Mesendoderm (in vitro differentiated cells): ENCODE measurements at regions not wholly inside any gene's neighbourhood (a gene's known extent, or its start where the extent isn't known, plus 50 kb on each side); places are given as distances from the start of the nearest gene placed in this dataset.

Experiments
- DNase-seq: peaks from one replicate; pipeline ENCODE4 v3.0.0; 2013
- H2AK5ac ChIP-seq: 2 replicates; pipeline ENCODE4 v1.6.1; 2013; ENCODE audit warnings: low read length, inconsistent platforms
- H2BK120ac ChIP-seq: 2 replicates; pipeline ENCODE4 v1.6.1; 2013; ENCODE audit warnings: low read depth, mild to moderate bottlenecking, low read length, moderate library complexity, mixed read lengths
- H2BK15ac ChIP-seq: replicated peaks from 2 replicates; pipeline ENCODE4 v1.6.1; 2013; ENCODE audit warnings: low read depth, mild to moderate bottlenecking, moderate library complexity
- H2BK5ac ChIP-seq: 2 replicates; pipeline ENCODE4 v1.6.1; 2013; ENCODE audit warnings: low read length, inconsistent platforms
- H3K18ac ChIP-seq: 2 replicates; pipeline ENCODE4 v1.6.1; 2013; ENCODE audit warnings: mild to moderate bottlenecking, low read length, mixed read lengths
- H3K23ac ChIP-seq: one replicate; pipeline ENCODE4 v1.6.1; 2013; ENCODE audit warnings: low read length
- H3K27ac ChIP-seq: 2 replicates; pipeline ENCODE4 v1.5.1; 2013; ENCODE audit warnings: low read depth, mild to moderate bottlenecking, inconsistent platforms, low read length, moderate library complexity
- H3K27me3 ChIP-seq: 2 replicates; pipeline ENCODE4 v1.6.1; 2013; ENCODE audit warnings: low read length, control low read depth, mild to moderate bottlenecking, inconsistent platforms; ENCODE audit not compliant: insufficient read depth, poor library complexity
- H3K36me3 ChIP-seq: 2 replicates; pipeline ENCODE4 v1.6.1; 2013; ENCODE audit warnings: low read length, inconsistent platforms; ENCODE audit not compliant: control insufficient read depth, insufficient read depth
- H3K4ac ChIP-seq: one replicate; pipeline ENCODE4 v1.6.1; 2013; ENCODE audit warnings: low read depth, mild to moderate bottlenecking, low read length, moderate library complexity
- H3K4me1 ChIP-seq: 2 replicates; pipeline ENCODE4 v1.6.1; 2013; ENCODE audit warnings: low read depth, low read length, inconsistent platforms; ENCODE audit not compliant: control insufficient read depth
- H3K4me2 ChIP-seq: 2 replicates; pipeline ENCODE4 v1.6.1; 2013; ENCODE audit warnings: low read length
- H3K4me3 ChIP-seq: 2 replicates; pipeline ENCODE4 v1.5.1; 2013; ENCODE audit warnings: mild to moderate bottlenecking, low read length
- H3K56ac ChIP-seq: one replicate; pipeline ENCODE4 v1.6.1; 2013; ENCODE audit warnings: low read length
- H3K79me1 ChIP-seq: 2 replicates; pipeline ENCODE4 v1.6.1; 2013; ENCODE audit warnings: low read length, inconsistent platforms
- H3K79me2 ChIP-seq: 2 replicates; pipeline ENCODE4 v1.6.1; 2013; ENCODE audit warnings: mild to moderate bottlenecking, low read length; ENCODE audit not compliant: control insufficient read depth, insufficient read depth
- H3K9ac ChIP-seq: 2 replicates; pipeline ENCODE4 v1.6.1; 2013; ENCODE audit warnings: low read length, inconsistent platforms
- H4K5ac ChIP-seq: one replicate; pipeline ENCODE4 v1.6.1; 2013; ENCODE audit warnings: low read length
- H4K8ac ChIP-seq: one replicate; pipeline ENCODE4 v1.6.1; 2013; ENCODE audit warnings: low read depth, mild to moderate bottlenecking, control low read depth, low read length, moderate library complexity
- WGBS: extraction: QIAGEN DNeasy Blood & Tissue Kit; methylation state at CpG from one replicate; pipeline ENCODE4 v1.1.7; 2013; ENCODE audit warnings: low lambda C conversion rate, missing lambda C conversion rate; ENCODE audit not compliant: insufficient coverage; ENCODE audit errors: extremely low coverage; 5-methylcytosine and 5-hydroxymethylcytosine counted together

GRCh38 chr7:61111-61510 lies 131.3 kb upstream of the FAM20C start:
- Histone ChIP-seq H3K79me1 (no peaks in the 10 kb centered on the region), H3K18ac (no peak overlapping the region), H3K9ac (no peak overlapping the region), H3K23ac (no peak overlapping the region), H4K5ac (no peak overlapping the region), H3K27me3 (no peaks in the 10 kb centered on the region), H2BK5ac (no peak overlapping the region), H3K27ac (no peak overlapping the region), H2BK15ac (no peak overlapping the region), H3K56ac (no peak overlapping the region), H3K79me2 (no peaks in the 10 kb centered on the region), H3K4me2 (no peak overlapping the region), H3K4me1 (no peaks in the 10 kb centered on the region), H2BK120ac (no peak overlapping the region), H3K36me3 (no peaks in the 10 kb centered on the region), H4K8ac (no peak overlapping the region), H3K4me3 (no peak overlapping the region), H2AK5ac (no peak overlapping the region), H3K4ac (no peak overlapping the region)
- no CpG with 5 or more reads among the region's 9 CpGs for WGBS
- no peak for DNase-seq

GRCh38 chr7:61576-62360 lies 130.6 kb upstream of the FAM20C start:
- Histone ChIP-seq H3K79me1 (no peaks in the 10 kb centered on the region), H3K4me2 (no peak overlapping the region), H2BK15ac (no peak overlapping the region), H3K56ac (no peak overlapping the region), H2AK5ac (no peak overlapping the region), H4K8ac (no peak overlapping the region), H3K27ac (no peak overlapping the region), H3K27me3 (no peaks in the 10 kb centered on the region), H3K4me1 (no peaks in the 10 kb centered on the region), H3K23ac (no peak overlapping the region), H3K9ac (no peak overlapping the region), H3K4ac (no peak overlapping the region), H3K36me3 (no peaks in the 10 kb centered on the region), H3K79me2 (no peaks in the 10 kb centered on the region), H4K5ac (no peak overlapping the region), H2BK120ac (no peak overlapping the region), H3K4me3 (no peak overlapping the region), H2BK5ac (no peak overlapping the region), H3K18ac (no peak overlapping the region)
- WGBS, result no CpG with 5 or more reads among the region's 18 CpGs
- no peak for DNase-seq

GRCh38 chr7:62361-63116 lies 129.8 kb upstream of the FAM20C start:
- WGBS, result no CpG with 5 or more reads among the region's 26 CpGs
- no peak overlapping the region for H3K56ac ChIP-seq
- H3K4me2 ChIP-seq, result no peak overlapping the region
- H3K4ac ChIP-seq, result no peak overlapping the region
- no peaks in the 10 kb centered on the region for H3K79me2 ChIP-seq
- H3K27ac ChIP-seq, result no peak overlapping the region
- H3K27me3 ChIP-seq, result no peaks in the 10 kb centered on the region
- no peak overlapping the region for H3K9ac ChIP-seq
- H4K8ac ChIP-seq, result no peak overlapping the region
- H3K4me3 ChIP-seq, result no peak overlapping the region
- no peak overlapping the region for H4K5ac ChIP-seq
- no peaks in the 10 kb centered on the region for H3K4me1 ChIP-seq
- H3K18ac ChIP-seq, result no peak overlapping the region
- H3K23ac ChIP-seq, result no peak overlapping the region
- no peaks in the 10 kb centered on the region for H3K36me3 ChIP-seq
- no peak overlapping the region for H2BK15ac ChIP-seq
- no peak overlapping the region for H2BK120ac ChIP-seq
- DNase-seq, result no peak
- no peak overlapping the region for H2AK5ac ChIP-seq
- no peaks in the 10 kb centered on the region for H3K79me1 ChIP-seq
- H2BK5ac ChIP-seq, result no peak overlapping the region

GRCh38 chr7:63117-63480 lies 129.3 kb upstream of the FAM20C start:
- H3K79me2 ChIP-seq, result no peaks in the 10 kb centered on the region
- H3K4me2 ChIP-seq, result no peak overlapping the region
- no peak overlapping the region for H2AK5ac ChIP-seq
- H4K5ac ChIP-seq, result no peak overlapping the region
- H3K27me3 ChIP-seq, result no peaks in the 10 kb centered on the region
- H3K36me3 ChIP-seq, result no peaks in the 10 kb centered on the region
- no peaks in the 10 kb centered on the region for H3K4me1 ChIP-seq
- no peak for DNase-seq
- no peaks in the 10 kb centered on the region for H3K79me1 ChIP-seq
- no peak overlapping the region for H4K8ac ChIP-seq
- no peak overlapping the region for H3K56ac ChIP-seq
- H3K23ac ChIP-seq, result no peak overlapping the region
- H2BK120ac ChIP-seq, result no peak overlapping the region
- no peak overlapping the region for H3K27ac ChIP-seq
- no peak overlapping the region for H3K18ac ChIP-seq
- no peak overlapping the region for H3K4me3 ChIP-seq
- H2BK5ac ChIP-seq, result no peak overlapping the region
- no peak overlapping the region for H3K9ac ChIP-seq
- no peak overlapping the region for H2BK15ac ChIP-seq
- no CpG with 5 or more reads among the region's 5 CpGs for WGBS
- no peak overlapping the region for H3K4ac ChIP-seq

- no peak overlapping the region for H2BK15ac ChIP-seq
- no peak overlapping the region for H3K27ac ChIP-seq
- no CpG with 5 or more reads among the region's 11 CpGs for WGBS
These were observed 128.8 kb upstream of the FAM20C start for GRCh38 chr7:63521-64021.

More at GRCh38 chr7:63521-64021, 128.8 kb upstream of the FAM20C start:
- Histone ChIP-seq H3K27me3 (no peaks in the 10 kb centered on the region), H3K4ac (no peak overlapping the region), H3K18ac (no peak overlapping the region), H3K36me3 (no peaks in the 10 kb centered on the region), H4K8ac (no peak overlapping the region), H3K4me2 (no peak overlapping the region), H3K9ac (no peak overlapping the region), H4K5ac (no peak overlapping the region), H2BK120ac (no peak overlapping the region), H2BK5ac (no peak overlapping the region), H3K79me2 (no peaks in the 10 kb centered on the region), H3K4me3 (no peak overlapping the region), H3K56ac (peak overlapping the region; percentile 15), H3K4me1 (no peaks in the 10 kb centered on the region), H3K79me1 (no peaks in the 10 kb centered on the region), H3K23ac (no peak overlapping the region), H2AK5ac (no peak overlapping the region)
- no peak for DNase-seq
